Uterus (tissue), 2 donors: ENCODE measurements at regions not wholly inside any gene's neighbourhood (a gene's known extent, or its start where the extent isn't known, plus 50 kb on each side); places are given as distances from the start of the nearest gene placed in this dataset.

Experiments
- POLR2A ChIP-seq, 2 donors: fragments of 450-650 bp; IDR thresholded peaks; one replicate each; pipeline ENCODE4 v1.6.1; 2016; ENCODE audit warnings: antibody characterized with exemption in 2 of 2, mild to moderate bottlenecking in 1 of 2, moderate library complexity in 1 of 2
- TF ChIP-seq, protein P1 (sequence below), 4 experiments: fragments of 200-600 bp in 2 of 4; fragments of 450-650 bp in 2 of 4; sonication (generic) in 2 of 4; IDR thresholded peaks; one replicate each; pipeline ENCODE4 v1.5.1; 2016 to 2019; ENCODE audit warnings: antibody characterized with exemption in 4 of 4, mild to moderate bottlenecking in 2 of 4, moderate library complexity in 1 of 4

DNA sequence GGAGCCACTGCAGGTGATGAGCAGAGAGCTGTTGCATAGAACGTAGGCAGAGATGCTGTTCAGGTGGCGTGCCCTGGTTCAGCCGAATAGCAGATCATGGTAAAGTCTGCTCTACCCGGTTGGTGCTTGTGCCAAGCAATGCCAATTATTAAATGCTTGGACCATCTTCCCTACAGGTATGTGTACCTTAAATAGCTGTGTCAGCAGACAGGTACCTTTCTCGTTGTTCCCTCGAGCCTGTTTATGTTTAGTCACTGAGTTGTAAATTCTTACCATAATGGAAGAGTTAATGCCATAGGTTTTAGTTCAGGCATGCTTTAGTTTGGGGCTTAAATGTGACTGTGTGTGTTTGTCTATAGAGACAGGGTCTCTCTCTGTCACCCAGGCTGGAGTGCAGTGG, 112.5 kb upstream of the CPM start:
- TF ChIP-seq, protein P1, sequence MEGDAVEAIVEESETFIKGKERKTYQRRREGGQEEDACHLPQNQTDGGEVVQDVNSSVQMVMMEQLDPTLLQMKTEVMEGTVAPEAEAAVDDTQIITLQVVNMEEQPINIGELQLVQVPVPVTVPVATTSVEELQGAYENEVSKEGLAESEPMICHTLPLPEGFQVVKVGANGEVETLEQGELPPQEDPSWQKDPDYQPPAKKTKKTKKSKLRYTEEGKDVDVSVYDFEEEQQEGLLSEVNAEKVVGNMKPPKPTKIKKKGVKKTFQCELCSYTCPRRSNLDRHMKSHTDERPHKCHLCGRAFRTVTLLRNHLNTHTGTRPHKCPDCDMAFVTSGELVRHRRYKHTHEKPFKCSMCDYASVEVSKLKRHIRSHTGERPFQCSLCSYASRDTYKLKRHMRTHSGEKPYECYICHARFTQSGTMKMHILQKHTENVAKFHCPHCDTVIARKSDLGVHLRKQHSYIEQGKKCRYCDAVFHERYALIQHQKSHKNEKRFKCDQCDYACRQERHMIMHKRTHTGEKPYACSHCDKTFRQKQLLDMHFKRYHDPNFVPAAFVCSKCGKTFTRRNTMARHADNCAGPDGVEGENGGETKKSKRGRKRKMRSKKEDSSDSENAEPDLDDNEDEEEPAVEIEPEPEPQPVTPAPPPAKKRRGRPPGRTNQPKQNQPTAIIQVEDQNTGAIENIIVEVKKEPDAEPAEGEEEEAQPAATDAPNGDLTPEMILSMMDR (IDR thresholded peaks at IDR 0.05): no peak
- TF ChIP-seq POLR2A (IDR thresholded peaks at IDR 0.05): no peak
